ENCODE measurements at regions not wholly inside any gene's neighbourhood (a gene's known extent, or its start where the extent isn't known, plus 50 kb on each side); places are given as distances from the start of the nearest gene placed in this dataset.
"Not testable (repeated sequence)": the region's sequence is repeated elsewhere in the genome, so short reads cannot be mapped to it uniquely, and the experiment has no call there.

DNA sequence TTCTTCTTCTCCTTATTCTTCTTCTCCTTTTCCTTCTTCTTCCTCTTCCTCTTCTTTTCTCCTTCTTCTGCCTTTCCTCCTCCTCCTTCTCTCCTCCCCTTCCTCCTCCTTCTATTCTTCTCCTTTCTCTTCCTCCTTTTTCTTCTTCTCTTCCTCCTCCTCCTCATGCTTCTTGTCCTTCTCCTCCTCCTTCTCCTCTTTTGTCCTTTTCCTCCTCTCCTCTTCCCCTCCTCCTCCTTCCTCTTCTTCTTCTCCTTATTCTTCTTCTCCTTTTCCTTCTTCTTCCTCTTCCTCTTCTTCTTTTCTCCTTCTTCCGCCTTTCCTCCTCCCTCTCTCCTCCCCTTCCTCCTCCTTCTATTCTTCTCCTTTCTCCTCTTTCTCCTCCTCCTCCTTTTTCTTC, 1258.2 kb downstream of the TYW1 start:
- DNase-seq (ENCODE audit: extremely low read depth in 1 of 2, low read depth in 1 of 2) = not testable (repeated sequence)

DNA sequence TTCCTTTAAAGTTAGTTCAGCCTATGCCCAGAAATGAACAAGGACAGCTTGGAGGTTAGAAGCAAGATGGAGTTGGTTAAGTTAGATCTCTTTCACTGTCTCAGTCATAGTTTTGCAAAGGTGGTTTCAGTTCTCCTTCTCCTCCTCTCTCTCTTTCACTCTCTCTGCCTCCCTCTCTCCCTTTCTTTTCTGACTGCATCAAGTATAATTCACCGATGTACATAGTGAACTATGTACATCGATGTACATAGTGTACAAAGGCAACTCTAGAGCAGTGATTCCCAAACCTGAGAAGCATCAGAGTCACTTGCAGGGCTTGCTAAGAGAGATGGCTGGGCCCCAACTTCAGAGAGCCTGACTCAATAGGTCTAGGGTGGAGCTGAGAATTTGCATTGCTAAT, 1259.7 kb downstream of the TYW1 start:
- no peak for DNase-seq (ENCODE audit: extremely low read depth in 1 of 2, low read depth in 1 of 2)

DNA sequence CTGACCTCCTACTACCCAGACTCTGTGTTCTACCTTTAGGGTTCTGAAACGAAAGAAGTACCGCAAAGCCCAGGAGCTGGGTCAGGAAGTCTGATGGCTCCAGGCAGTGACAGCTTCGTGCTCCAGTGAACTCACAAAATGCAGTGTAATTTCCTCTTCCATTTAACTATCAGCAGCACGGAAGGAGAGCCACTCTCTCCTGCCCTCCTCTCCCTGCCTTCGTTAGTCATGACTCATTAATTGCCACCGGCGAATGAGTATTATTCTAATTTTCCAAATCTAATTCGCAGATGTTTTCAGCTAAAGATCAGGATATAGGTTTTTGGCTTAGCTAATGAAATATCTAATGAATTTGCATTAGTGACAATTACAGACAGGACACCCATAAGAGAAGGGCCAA, 1262.0 kb downstream of the TYW1 start:
- DNase-seq (ENCODE audit: extremely low read depth in 1 of 2, low read depth in 1 of 2) = no peak

- no peak for DNase-seq (ENCODE audit: extremely low read depth in 1 of 2, low read depth in 1 of 2)
Observed at GRCh38 chr7:68265258-68265657, 1268.6 kb downstream of the TYW1 start.

GRCh38 chr7:68266004-68266579, 1269.5 kb downstream of the TYW1 start:
- DNase-seq (ENCODE audit: extremely low read depth in 1 of 2, low read depth in 1 of 2) = no peak

- no peak for DNase-seq (ENCODE audit: extremely low read depth in 1 of 2, low read depth in 1 of 2)
Observed at GRCh38 chr7:68267486-68267885, 1270.9 kb downstream of the TYW1 start.

DNA sequence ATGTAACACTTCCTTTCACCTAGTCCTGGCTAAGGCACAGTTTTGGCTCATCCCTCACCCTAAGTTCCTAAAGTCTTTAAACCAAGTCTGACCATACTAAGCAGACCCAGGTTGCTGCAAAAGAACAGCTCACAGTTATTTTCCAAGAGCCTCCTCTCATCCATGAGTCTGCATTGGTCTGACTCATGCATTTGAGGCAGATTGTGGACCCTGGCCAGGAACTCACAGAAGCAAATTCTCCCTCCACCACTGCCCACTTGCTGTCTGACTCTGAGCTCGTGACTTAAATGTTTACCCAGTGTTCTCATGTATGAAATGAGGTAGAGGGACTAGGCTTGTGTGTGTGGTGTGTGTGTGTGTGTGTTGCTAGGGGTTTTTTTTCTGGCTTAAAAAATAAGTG, 1272.8 kb downstream of the TYW1 start:
- no peak for DNase-seq (ENCODE audit: extremely low read depth in 1 of 2, low read depth in 1 of 2)

DNA sequence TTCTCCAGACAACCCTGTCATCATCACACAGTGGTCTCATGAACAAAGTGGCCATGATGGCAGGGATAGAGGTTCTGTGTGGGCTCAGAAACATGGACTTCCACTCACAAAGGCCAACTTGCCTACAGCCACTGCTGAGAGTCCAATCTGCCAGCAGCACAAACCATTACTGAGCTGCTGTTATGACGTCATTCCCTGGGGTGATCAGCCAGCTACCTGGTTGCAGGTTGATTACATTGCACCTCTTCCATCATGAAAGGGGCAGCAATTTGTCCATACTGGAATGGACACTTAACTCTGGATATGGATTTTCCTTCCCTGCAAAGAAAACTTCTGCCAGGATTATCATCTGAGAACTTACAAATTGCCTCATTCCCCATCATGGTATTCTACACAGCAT, 1275.9 kb downstream of the TYW1 start:
- DNase-seq (ENCODE audit: extremely low read depth in 1 of 2, low read depth in 1 of 2) = no peak

DNA sequence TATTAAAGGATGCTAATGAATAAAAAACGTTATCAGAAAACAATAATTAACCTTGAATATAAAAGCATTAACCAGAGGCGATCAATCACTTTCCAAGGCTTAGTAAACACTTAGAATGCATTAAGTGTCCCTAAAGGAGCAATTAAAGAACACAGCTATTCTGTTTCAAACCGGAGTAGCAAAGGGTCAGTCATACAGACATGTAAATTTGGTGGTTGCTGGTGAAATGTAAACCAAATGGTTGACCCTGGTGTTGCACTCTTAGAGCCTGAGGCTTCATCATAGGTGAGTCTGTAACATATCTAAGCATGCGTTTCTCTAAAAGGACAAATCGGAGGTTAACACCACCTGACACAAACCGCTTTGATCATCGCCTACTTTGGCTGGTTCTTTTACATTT, 1280.1 kb downstream of the TYW1 start:
- no peak for DNase-seq (ENCODE audit: extremely low read depth in 1 of 2, low read depth in 1 of 2)

DNA sequence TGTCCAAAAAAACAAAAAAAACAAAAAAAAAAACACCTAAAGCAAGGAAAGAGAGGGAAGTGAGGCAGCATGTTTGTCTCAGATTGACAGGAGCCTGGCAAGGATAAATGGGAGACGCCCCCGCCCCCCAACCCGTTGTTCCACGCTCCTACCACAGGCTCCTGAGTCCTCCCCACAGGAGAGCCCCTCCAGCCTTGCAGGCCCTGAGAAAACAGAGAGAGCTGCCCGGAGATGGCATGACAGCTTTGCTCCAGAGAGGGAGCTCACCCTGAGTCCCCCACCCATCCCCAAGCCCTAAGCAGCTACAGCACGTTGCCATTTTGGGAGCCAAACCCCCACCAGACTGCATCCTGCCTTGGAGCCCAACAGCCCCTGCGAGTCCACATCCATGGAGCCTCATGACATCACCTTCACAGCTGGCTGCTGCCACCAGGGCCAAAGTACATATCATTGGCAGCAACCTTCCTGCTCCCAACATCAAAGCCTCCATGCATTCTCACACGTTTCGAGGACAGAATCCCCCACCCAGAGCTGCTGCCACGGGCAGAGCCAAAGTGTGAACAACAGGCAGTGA, 1283.3 kb downstream of the TYW1 start:
- no peak for DNase-seq (ENCODE audit: extremely low read depth in 1 of 2, low read depth in 1 of 2)

- DNase-seq (ENCODE audit: extremely low read depth in 1 of 2, low read depth in 1 of 2) = no peak
Observed at GRCh38 chr7:68280931-68281330, 1284.3 kb downstream of the TYW1 start.

DNA sequence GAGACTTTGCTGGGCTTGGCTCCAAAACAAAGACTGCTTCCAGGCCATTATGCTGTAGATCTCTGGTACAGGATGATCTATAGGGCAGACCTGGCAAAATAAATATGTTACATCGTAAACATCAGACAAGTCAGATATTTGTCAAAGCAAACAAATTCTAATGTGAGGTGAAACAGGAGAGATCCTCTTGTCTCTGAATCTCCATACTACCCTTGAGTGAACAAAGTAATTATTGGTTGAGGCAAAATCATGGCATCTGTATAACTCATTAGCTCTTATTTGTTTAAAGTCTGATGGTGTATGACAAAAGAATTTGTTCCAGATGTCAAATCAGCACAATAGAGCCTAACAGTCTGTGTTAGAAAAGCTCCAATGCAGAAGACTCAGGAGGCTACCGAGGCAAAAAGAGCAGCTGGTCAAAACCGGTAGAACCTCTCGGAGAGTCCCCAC, 1291.5 kb downstream of the TYW1 start:
- DNase-seq (ENCODE audit: extremely low read depth in 1 of 2, low read depth in 1 of 2) = no peak

DNA sequence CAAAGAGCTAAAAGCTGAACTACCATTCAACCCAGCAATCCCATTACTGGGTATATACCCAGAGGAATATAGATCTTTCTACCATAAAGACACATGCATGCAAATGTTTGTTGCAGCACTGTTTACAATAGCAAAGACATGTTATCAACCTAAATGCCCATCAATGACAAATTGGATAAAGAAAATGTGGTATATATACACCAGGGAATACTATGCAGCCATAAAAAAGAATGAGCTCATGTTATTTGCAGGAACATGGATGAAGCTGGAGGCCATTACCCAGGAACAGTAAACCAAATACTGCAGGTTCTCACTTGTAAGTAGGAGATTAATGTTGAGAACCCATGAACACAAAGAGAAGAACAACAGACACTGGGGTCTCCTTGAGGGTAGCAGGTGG, 1295.1 kb downstream of the TYW1 start:
- no peak for DNase-seq (ENCODE audit: extremely low read depth in 1 of 2, low read depth in 1 of 2)

DNA sequence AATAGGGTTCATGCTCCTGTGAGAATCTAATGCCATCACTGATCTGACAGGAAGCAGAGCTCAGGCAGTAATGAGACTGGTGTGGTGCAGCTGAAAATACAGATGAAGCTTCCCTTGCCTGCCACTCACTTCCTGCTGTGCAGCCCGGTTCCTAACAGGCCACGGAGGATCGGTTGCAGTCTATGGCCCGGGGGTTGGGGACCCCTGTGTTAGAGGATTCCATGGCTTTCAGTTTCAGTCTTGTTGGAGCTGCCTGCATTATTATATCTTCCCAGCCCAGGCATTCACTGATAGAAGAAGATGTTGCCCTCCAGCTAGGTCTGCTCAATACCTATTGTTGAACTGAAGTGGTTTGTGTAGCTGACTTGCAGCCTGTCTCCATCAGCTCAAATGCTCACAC, 1298.8 kb downstream of the TYW1 start:
- no peak for DNase-seq (ENCODE audit: extremely low read depth in 1 of 2, low read depth in 1 of 2)

- no peak for DNase-seq (ENCODE audit: extremely low read depth in 1 of 2, low read depth in 1 of 2)
Observed at GRCh38 chr7:68304536-68304935, 1293.7 kb upstream of the AUTS2 start.

- no peak for DNase-seq (ENCODE audit: extremely low read depth in 1 of 2, low read depth in 1 of 2)
Observed at GRCh38 chr7:68306692-68307107, 1291.6 kb upstream of the AUTS2 start.

DNA sequence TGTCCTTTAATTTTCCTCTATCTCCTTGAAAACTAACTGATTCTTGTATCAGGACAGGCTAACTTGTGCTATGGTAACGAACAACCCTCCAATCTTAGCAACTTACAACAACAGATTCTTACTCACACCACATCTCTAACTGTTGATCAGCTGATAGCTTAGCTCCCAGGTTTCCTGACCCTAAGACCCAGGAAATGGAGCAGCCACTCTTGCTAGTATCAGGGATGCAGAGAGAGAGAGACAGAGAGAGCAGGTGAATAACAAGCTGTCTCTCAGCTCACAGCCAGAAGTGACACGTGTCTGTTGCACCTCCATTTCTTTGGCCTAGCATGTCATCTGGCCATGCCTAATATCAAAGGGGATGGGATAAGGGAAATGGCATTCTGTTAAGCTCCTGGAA, 1289.0 kb upstream of the AUTS2 start:
- no peak for DNase-seq (ENCODE audit: extremely low read depth in 1 of 2, low read depth in 1 of 2)

GRCh38 chr7:68309806-68310205, 1288.5 kb upstream of the AUTS2 start:
- no peak for DNase-seq (ENCODE audit: extremely low read depth in 1 of 2, low read depth in 1 of 2)

- DNase-seq (ENCODE audit: extremely low read depth in 1 of 2, low read depth in 1 of 2) = no peak
Observed at GRCh38 chr7:68311958-68312357, 1286.3 kb upstream of the AUTS2 start.

- no peak for DNase-seq (ENCODE audit: extremely low read depth in 1 of 2, low read depth in 1 of 2)
Observed at GRCh38 chr7:68313806-68314205, 1284.5 kb upstream of the AUTS2 start.

- no peak for DNase-seq (ENCODE audit: extremely low read depth in 1 of 2, low read depth in 1 of 2)
Observed at GRCh38 chr7:68314208-68314607, 1284.1 kb upstream of the AUTS2 start.

DNA sequence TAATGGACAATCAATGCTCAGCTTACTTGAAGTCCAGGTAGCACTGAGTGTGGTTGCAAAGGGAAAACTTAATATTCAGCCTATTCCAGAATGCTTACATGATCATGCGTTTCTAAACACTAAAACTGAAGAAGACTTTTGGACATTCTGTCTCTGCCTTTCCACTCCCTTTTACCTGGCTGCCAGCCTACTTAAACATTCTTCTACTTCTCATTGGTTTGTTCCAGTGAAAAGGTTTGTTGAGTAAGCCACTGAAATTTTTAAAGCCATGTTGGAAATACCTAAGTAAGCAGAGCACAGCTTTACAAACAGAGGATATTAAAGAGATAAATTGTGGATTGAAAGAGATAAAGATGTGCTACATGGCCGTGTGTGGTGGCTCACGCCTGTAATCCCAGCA, 1280.8 kb upstream of the AUTS2 start:
- DNase-seq (ENCODE audit: extremely low read depth in 1 of 2, low read depth in 1 of 2) = no peak

- DNase-seq (ENCODE audit: extremely low read depth in 1 of 2, low read depth in 1 of 2) = no peak
Observed at GRCh38 chr7:68319061-68319460, 1279.2 kb upstream of the AUTS2 start.
